ENCODE measurements at regions not wholly inside any gene's neighbourhood (a gene's known extent, or its start where the extent isn't known, plus 50 kb on each side); places are given as distances from the start of the nearest gene placed in this dataset.
"Not testable (repeated sequence)": the region's sequence is repeated elsewhere in the genome, so short reads cannot be mapped to it uniquely, and the experiment has no call there.

DNA sequence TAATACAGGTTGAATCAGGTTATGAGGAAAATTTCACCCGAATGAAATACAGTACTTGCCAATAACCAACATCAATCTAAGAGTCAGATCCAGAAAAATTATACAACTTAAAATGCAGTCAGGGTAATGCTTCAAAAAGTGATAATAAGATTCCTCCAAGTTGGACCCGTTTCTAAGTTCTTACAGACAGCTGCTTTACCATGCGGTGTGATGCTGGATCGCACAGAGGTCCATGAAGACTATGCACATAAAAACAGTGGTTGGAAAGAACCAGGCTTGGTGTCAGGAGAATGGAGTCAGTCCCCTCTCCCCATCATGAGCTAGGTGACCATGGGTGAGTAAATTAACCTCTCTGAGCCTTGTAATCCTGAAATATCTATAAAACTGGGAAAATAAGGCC, 261.3 kb downstream of the QDPR start:
- H3K9me3 ChIP-seq (ENCODE audit: insufficient read depth, low read length) = no peaks in the 10 kb centered on the region
- no peaks in the 10 kb centered on the region for H3K4me1 ChIP-seq (ENCODE audit: insufficient read depth, insufficient read length)
- no peaks in the 10 kb centered on the region for H3K36me3 ChIP-seq (ENCODE audit: insufficient read depth, insufficient read length, low read length)
- no peak overlapping the region for H3K9ac ChIP-seq (ENCODE audit: insufficient read length, low read depth)
- no peaks in the 10 kb centered on the region for H3K27me3 ChIP-seq (ENCODE audit: insufficient read depth, insufficient read length)
- TF ChIP-seq YY1 (IDR thresholded peaks at IDR 0.05; ENCODE audit: insufficient read depth, insufficient read length) = no peak
- no peak for TF ChIP-seq SUZ12 (IDR thresholded peaks at IDR 0.05; ENCODE audit: extremely low read depth, insufficient read depth, insufficient read length)
- DNase-seq (ENCODE audit: low read depth, low spot score) = no peak
- H3K4me3 ChIP-seq (ENCODE audit: insufficient read length, low read depth) = no peak overlapping the region

DNA sequence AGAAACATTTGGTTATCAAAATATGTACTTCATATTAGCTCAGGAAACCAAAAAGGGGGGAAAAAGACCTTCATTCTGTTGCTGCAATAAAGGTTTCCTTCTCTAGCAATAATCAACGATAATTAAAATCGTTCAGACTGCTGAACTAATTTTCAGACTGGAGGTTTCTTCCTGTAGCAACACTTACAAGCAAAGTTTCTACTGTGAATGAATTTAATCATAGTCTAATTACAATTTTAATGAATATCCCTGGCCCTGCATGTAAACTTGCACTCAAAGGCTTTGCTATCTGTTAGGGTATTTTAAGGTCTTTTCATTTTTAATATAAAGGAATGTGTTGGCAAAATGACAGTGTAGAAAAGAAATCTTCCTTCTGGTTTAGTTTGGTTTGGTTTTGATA, 265.2 kb downstream of the QDPR start:
- Histone ChIP-seq H3K4me3 (ENCODE audit: insufficient read length, low read depth) (no peak overlapping the region), H3K9ac (ENCODE audit: insufficient read length, low read depth) (no peak overlapping the region), H3K4me1 (ENCODE audit: insufficient read depth, insufficient read length) (no peaks in the 10 kb centered on the region), H3K36me3 (ENCODE audit: insufficient read depth, insufficient read length, low read length) (no peaks in the 10 kb centered on the region), H3K9me3 (ENCODE audit: insufficient read depth, low read length) (no peaks in the 10 kb centered on the region), H3K27me3 (ENCODE audit: insufficient read depth, insufficient read length) (no peaks in the 10 kb centered on the region)
- DNase-seq (ENCODE audit: low read depth, low spot score) = no peak
- TF ChIP-seq ZNF274 (IDR thresholded peaks at IDR 0.05; ENCODE audit: low read depth, low read length) = no peak
- TF ChIP-seq YY1 (IDR thresholded peaks at IDR 0.05; ENCODE audit: insufficient read depth, insufficient read length) = no peak
- TF ChIP-seq SUZ12 (IDR thresholded peaks at IDR 0.05; ENCODE audit: extremely low read depth, insufficient read depth, insufficient read length) = no peak

DNA sequence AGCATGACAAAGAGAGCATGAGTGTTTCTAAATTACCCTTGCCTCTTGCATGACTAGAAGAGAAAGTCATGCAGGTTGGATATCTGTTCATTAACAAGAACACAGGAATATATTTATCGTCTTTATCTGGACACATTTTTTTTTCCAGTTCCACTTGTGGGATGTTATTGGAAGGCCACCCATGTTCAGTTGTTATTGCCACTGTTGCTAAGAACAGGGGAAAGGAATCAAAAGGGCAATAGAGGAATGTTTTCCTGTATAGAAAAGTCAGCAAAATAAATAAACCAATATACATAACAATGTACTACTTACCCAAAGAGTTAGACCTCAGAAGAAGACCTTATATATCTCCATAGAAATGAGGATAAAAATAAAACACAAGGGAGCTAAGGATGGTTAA, 270.1 kb downstream of the QDPR start:
- no peaks in the 10 kb centered on the region for H3K9me3 ChIP-seq (ENCODE audit: insufficient read depth, low read length)
- H3K4me1 ChIP-seq (ENCODE audit: insufficient read depth, insufficient read length) = no peaks in the 10 kb centered on the region
- H3K36me3 ChIP-seq (ENCODE audit: insufficient read depth, insufficient read length, low read length) = no peaks in the 10 kb centered on the region
- no peaks in the 10 kb centered on the region for H3K27me3 ChIP-seq (ENCODE audit: insufficient read depth, insufficient read length)
- DNase-seq (ENCODE audit: low read depth, low spot score) = no peak
- H3K4me3 ChIP-seq (ENCODE audit: insufficient read length, low read depth) = no peak overlapping the region
- H3K9ac ChIP-seq (ENCODE audit: insufficient read length, low read depth) = no peak overlapping the region
- TF ChIP-seq ZNF274 (IDR thresholded peaks at IDR 0.05; ENCODE audit: low read depth, low read length) = no peak
- TF ChIP-seq YY1 (IDR thresholded peaks at IDR 0.05; ENCODE audit: insufficient read depth, insufficient read length) = no peak
- no peak for TF ChIP-seq SUZ12 (IDR thresholded peaks at IDR 0.05; ENCODE audit: extremely low read depth, insufficient read depth, insufficient read length)

DNA sequence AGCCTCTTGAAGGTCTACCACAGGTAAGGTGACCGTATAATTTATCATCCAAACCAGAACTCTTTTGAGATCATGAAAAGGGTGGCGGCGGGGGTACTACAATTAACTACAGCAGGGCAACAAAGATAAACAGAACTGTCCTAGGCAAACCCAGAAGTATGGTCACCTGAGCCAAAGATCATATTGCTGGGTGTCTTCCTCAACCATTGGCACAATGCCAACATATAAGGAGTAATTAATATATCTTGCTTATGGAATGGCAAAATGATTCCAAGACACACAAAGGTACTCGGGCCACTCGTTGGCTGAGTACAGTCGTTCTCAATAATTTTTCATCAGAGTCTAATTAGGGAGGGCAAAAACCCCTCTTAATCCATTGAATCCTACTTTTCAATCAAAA, 273.3 kb downstream of the QDPR start:
- H3K27me3 ChIP-seq (ENCODE audit: insufficient read depth, insufficient read length) = no peaks in the 10 kb centered on the region
- no peak for DNase-seq (ENCODE audit: low read depth, low spot score)
- no peaks in the 10 kb centered on the region for H3K36me3 ChIP-seq (ENCODE audit: insufficient read depth, insufficient read length, low read length)
- H3K9ac ChIP-seq (ENCODE audit: insufficient read length, low read depth) = no peak overlapping the region
- no peaks in the 10 kb centered on the region for H3K4me1 ChIP-seq (ENCODE audit: insufficient read depth, insufficient read length)
- TF ChIP-seq YY1 (IDR thresholded peaks at IDR 0.05; ENCODE audit: insufficient read depth, insufficient read length) = no peak
- TF ChIP-seq ZNF274 (IDR thresholded peaks at IDR 0.05; ENCODE audit: low read depth, low read length) = no peak
- TF ChIP-seq SUZ12 (IDR thresholded peaks at IDR 0.05; ENCODE audit: extremely low read depth, insufficient read depth, insufficient read length) = no peak
- H3K4me3 ChIP-seq (ENCODE audit: insufficient read length, low read depth) = no peak overlapping the region
- no peaks in the 10 kb centered on the region for H3K9me3 ChIP-seq (ENCODE audit: insufficient read depth, low read length)

DNA sequence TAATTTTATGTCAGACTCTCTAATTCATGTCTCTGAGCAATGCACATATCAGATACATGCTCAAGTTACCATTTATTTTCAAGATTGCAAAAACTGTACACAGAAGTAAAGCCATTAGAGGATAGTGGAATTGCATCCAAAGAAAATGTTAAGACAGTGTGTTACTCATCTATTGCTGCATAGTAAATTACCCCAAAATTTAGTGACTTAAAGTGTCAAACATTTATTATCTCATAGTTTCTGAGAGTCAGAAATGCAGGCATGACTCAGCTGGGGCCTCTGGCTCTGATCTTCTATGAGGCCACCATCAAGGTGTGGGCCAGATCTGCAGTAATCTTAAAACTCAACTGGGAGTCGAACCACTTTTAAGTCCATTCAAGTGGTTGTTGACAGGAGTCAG, 275.2 kb downstream of the QDPR start:
- Histone ChIP-seq H3K36me3 (ENCODE audit: insufficient read depth, insufficient read length, low read length) (no peaks in the 10 kb centered on the region), H3K9me3 (ENCODE audit: insufficient read depth, low read length) (no peaks in the 10 kb centered on the region), H3K4me3 (ENCODE audit: insufficient read length, low read depth) (no peak overlapping the region), H3K27me3 (ENCODE audit: insufficient read depth, insufficient read length) (no peaks in the 10 kb centered on the region), H3K9ac (ENCODE audit: insufficient read length, low read depth) (no peak overlapping the region), H3K4me1 (ENCODE audit: insufficient read depth, insufficient read length) (no peaks in the 10 kb centered on the region)
- DNase-seq (ENCODE audit: low read depth, low spot score) = no peak
- TF ChIP-seq YY1 (IDR thresholded peaks at IDR 0.05; ENCODE audit: insufficient read depth, insufficient read length) (no peak), ZNF274 (IDR thresholded peaks at IDR 0.05; ENCODE audit: low read depth, low read length) (no peak), SUZ12 (IDR thresholded peaks at IDR 0.05; ENCODE audit: extremely low read depth, insufficient read depth, insufficient read length) (no peak)

DNA sequence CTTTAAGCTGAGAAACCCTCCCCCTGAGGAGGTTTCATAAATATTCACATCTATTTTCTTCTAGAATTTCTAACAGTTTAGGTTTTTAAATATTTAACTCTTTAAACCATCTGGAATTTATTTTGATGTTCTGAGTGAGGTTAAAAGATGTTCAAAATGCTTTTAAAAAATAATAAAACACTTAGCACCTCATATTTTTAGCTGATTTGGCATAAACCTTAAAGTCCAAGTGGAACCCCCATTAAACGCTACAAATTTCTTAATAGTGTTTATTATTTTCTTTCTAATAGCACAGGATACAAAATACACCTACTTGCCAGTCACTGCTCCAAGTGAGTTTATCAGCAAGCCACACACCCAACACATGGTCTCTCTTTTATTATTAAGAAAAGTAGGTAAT, 277.2 kb downstream of the QDPR start:
- TF ChIP-seq ZNF274 (IDR thresholded peaks at IDR 0.05; ENCODE audit: low read depth, low read length) = no peak
- TF ChIP-seq YY1 (IDR thresholded peaks at IDR 0.05; ENCODE audit: insufficient read depth, insufficient read length) = no peak
- TF ChIP-seq SUZ12 (IDR thresholded peaks at IDR 0.05; ENCODE audit: extremely low read depth, insufficient read depth, insufficient read length) = no peak

DNA sequence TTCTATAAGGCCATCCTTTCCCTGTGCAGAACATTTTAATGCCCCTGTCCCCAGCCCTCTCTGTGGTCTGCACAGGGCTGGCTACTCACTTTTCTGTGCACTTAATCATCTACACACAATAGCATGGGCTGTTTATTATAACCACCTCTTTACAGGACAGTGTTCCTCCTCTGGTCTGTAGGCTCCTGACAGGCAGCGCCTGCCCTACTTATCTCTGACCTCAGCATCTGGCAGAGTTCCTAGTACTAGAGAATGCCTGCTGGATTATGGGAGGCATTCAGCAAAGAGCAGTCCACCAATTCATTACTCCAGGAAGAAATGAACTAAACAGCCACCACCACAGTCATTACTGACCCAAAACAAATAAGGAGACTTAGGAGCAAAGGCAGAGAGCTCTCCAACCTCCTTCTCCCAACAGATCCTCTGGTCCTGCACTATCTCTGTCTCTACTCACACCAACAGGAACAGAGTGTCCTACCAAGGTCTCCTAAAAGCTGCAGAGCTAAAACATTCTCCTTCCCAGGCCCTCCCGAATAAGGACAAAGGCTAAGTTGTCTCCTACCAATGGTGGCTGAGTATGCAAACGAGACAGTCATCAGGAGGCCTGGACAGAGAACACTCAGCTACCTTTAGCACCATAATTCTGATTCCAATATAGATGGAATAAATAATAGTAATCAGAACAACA, 279.2 kb downstream of the QDPR start:
- Histone ChIP-seq H3K9me3 (ENCODE audit: insufficient read depth, low read length) (no peaks in the 10 kb centered on the region), H3K27me3 (ENCODE audit: insufficient read depth, insufficient read length) (peaks cover 3% of the 10 kb centered on the region), H3K4me1 (ENCODE audit: insufficient read depth, insufficient read length) (no peaks in the 10 kb centered on the region), H3K9ac (ENCODE audit: insufficient read length, low read depth) (no peak overlapping the region), H3K4me3 (ENCODE audit: insufficient read length, low read depth) (no peak overlapping the region), H3K36me3 (ENCODE audit: insufficient read depth, insufficient read length, low read length) (no peaks in the 10 kb centered on the region)
- TF ChIP-seq YY1 (IDR thresholded peaks at IDR 0.05; ENCODE audit: insufficient read depth, insufficient read length) (no peak), SUZ12 (IDR thresholded peaks at IDR 0.05; ENCODE audit: extremely low read depth, insufficient read depth, insufficient read length) (no peak), ZNF274 (IDR thresholded peaks at IDR 0.05; ENCODE audit: low read depth, low read length) (no peak)
- DNase-seq (ENCODE audit: low read depth, low spot score) = peak; percentile 5

More for the DNA sequence above, 277.2 kb downstream of the QDPR start:
- Histone ChIP-seq H3K27me3 (ENCODE audit: insufficient read depth, insufficient read length) (peaks cover 3% of the 10 kb centered on the region), H3K9me3 (ENCODE audit: insufficient read depth, low read length) (no peaks in the 10 kb centered on the region), H3K36me3 (ENCODE audit: insufficient read depth, insufficient read length, low read length) (no peaks in the 10 kb centered on the region), H3K9ac (ENCODE audit: insufficient read length, low read depth) (no peak overlapping the region), H3K4me3 (ENCODE audit: insufficient read length, low read depth) (no peak overlapping the region), H3K4me1 (ENCODE audit: insufficient read depth, insufficient read length) (no peaks in the 10 kb centered on the region)
- no peak for DNase-seq (ENCODE audit: low read depth, low spot score)

DNA sequence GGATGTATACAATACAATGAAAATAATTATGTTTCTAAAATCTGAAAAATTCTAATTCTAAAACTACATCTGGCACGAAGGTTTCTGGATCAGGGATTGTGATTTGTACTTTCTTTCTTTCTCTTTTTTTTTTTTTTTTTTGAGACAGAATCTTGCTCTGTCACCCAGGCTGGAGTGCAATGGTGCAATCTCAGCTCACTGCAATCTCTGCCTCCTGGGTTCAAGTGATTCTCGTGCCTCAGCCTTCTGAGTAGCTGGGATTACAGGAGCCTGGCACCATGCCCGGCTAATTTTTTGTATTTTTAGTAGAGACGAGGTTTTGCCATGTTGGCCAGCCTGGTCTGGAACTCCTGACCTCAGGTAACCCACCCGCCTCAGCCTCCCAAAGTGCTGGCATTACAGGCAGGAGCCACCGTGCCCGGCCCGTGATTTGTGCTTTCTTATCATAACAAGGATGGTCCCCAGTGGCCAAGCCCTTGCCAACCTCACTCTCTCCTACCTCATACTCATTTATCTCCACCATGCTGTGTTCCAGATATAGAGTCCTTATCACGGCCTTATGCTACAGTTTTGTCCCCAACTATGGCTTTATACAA, 279.9 kb downstream of the QDPR start:
- not testable (repeated sequence) for H3K9me3 ChIP-seq (ENCODE audit: insufficient read depth, low read length); H3K27me3 ChIP-seq (ENCODE audit: insufficient read depth, insufficient read length); H3K4me1 ChIP-seq (ENCODE audit: insufficient read depth, insufficient read length)

More for the DNA sequence above, 279.9 kb downstream of the QDPR start:
- not testable (repeated sequence) for H3K9ac ChIP-seq (ENCODE audit: insufficient read length, low read depth); H3K4me3 ChIP-seq (ENCODE audit: insufficient read length, low read depth); H3K36me3 ChIP-seq (ENCODE audit: insufficient read depth, insufficient read length, low read length); DNase-seq (ENCODE audit: low read depth, low spot score)
